CD4-positive, alpha-beta memory T cell (primary cell): ENCODE measurements at regions not wholly inside any gene's neighbourhood (a gene's known extent, or its start where the extent isn't known, plus 50 kb on each side); places are given as distances from the start of the nearest gene placed in this dataset.

ENCODE experiments used
- CTCF ChIA-PET: fragments of 350-600 bp; sonication (Branson Sonifier 250); formaldehyde crosslinking; loops from one replicate; lab custom pipeline; 2021; ENCODE audit warnings: inconsistent platforms; ENCODE audit not compliant: partially characterized antibody; lab: Charles Lee
- POLR2A ChIA-PET: fragments of 350-600 bp; sonication (Branson Sonifier 250); formaldehyde crosslinking; loops from one replicate; lab custom pipeline; 2021; ENCODE audit not compliant: partially characterized antibody; lab: Charles Lee
- DNase-seq, 5 donors: peaks; one replicate each; pipeline versions ENCODE4 v3.0.0 to v3.0.0-alpha.2; 2020 to 2022; ENCODE audit warnings: mixed read lengths in 1 of 5
- H3K27ac ChIP-seq: one replicate; pipeline ENCODE4 v1.7.0; 2013; ENCODE audit warnings: low read depth, low read length
- H3K27me3 ChIP-seq: 2 replicates; pipeline ENCODE4 v1.7.0; 2013; ENCODE audit warnings: mild to moderate bottlenecking, low read length, moderate library complexity; ENCODE audit not compliant: insufficient read depth
- H3K36me3 ChIP-seq: 2 replicates; pipeline ENCODE4 v1.7.0; 2013; ENCODE audit warnings: mild to moderate bottlenecking, low read length, moderate library complexity; ENCODE audit not compliant: insufficient read depth
- H3K4me1 ChIP-seq: 2 replicates; pipeline ENCODE4 v1.7.0; 2013; ENCODE audit warnings: mild to moderate bottlenecking, low read length, moderate library complexity; ENCODE audit not compliant: insufficient read depth
- H3K4me3 ChIP-seq, 2 donors: one replicate each; pipeline ENCODE4 v1.7.0; 2013; ENCODE audit warnings: low read length in 2 of 2, mild to moderate bottlenecking in 1 of 2
- H3K9me3 ChIP-seq, 2 donors: one replicate each; pipeline ENCODE4 v1.7.0; 2013; ENCODE audit warnings: low read length in 2 of 2, control low read depth in 1 of 2; ENCODE audit not compliant: control insufficient read depth in 1 of 2
- H3K27ac Mint-ChIP-seq, 7 donors: one replicate each; pipeline ENCODE4 v1.8.0; 2020 to 2021; ENCODE audit warnings: mixed read lengths in 7 of 7, mild to moderate bottlenecking in 6 of 7, inconsistent platforms in 3 of 7, moderate library complexity in 3 of 7
- H3K27me3 Mint-ChIP-seq, 2 donors: one replicate each; pipeline ENCODE4 v1.8.0; 2020 to 2021; ENCODE audit warnings: mixed read lengths in 2 of 2
- H3K36me3 Mint-ChIP-seq, 2 donors: one replicate each; pipeline ENCODE4 v1.8.0; 2020 to 2021; ENCODE audit warnings: mixed read lengths in 2 of 2, inconsistent platforms in 1 of 2, mild to moderate bottlenecking in 1 of 2
- H3K4me1 Mint-ChIP-seq, 4 donors: one replicate each; pipeline ENCODE4 v1.8.0; 2020 to 2021; ENCODE audit warnings: mixed read lengths in 4 of 4, mild to moderate bottlenecking in 1 of 4
- H3K4me3 Mint-ChIP-seq, 8 donors: one replicate each; pipeline ENCODE4 v1.8.0; 2020 to 2021; ENCODE audit warnings: mixed read lengths in 8 of 8, mild to moderate bottlenecking in 7 of 8, moderate library complexity in 6 of 8, inconsistent platforms in 3 of 8
- H3K9me3 Mint-ChIP-seq, 8 donors: one replicate each; pipeline ENCODE4 v1.8.0; 2020 to 2021; ENCODE audit warnings: mixed read lengths in 8 of 8, mild to moderate bottlenecking in 5 of 8, inconsistent platforms in 3 of 8, moderate library complexity in 1 of 8
- intact Hi-C: fragments of 100-400 bp; cut with micrococcal nuclease; formaldehyde crosslinking; loops from one replicate; pipeline ENCODE4 v1.15.1; 2023

GRCh38 chr5:10059980-10060379 is 189.7 kb downstream of the ATPSCKMT start:
- H3K36me3 Mint-ChIP-seq, result no peaks in the 10 kb centered on the region
- H3K4me3 Mint-ChIP-seq, result no peak overlapping the region
- no peak overlapping the region for H3K4me3 ChIP-seq
- H3K27ac Mint-ChIP-seq, result no peak overlapping the region
- ChIA-PET POLR2A (no interaction called here), CTCF (no interaction called here)
- DNase-seq, result no peak
- H3K9me3 Mint-ChIP-seq, result peaks cover 0 to 8% (median 2%) of the 10 kb centered on the region in 8 donors
- no peaks in the 10 kb centered on the region for H3K27me3 Mint-ChIP-seq
- H3K27ac ChIP-seq, result no peak overlapping the region
- H3K27me3 ChIP-seq, result no peaks in the 10 kb centered on the region
- H3K9me3 ChIP-seq, result no peaks in the 10 kb centered on the region
- H3K36me3 ChIP-seq, result no peaks in the 10 kb centered on the region
- intact Hi-C loops, result no loop called here
- no peaks in the 10 kb centered on the region for H3K4me1 Mint-ChIP-seq
- H3K4me1 ChIP-seq, result no peaks in the 10 kb centered on the region

DNA sequence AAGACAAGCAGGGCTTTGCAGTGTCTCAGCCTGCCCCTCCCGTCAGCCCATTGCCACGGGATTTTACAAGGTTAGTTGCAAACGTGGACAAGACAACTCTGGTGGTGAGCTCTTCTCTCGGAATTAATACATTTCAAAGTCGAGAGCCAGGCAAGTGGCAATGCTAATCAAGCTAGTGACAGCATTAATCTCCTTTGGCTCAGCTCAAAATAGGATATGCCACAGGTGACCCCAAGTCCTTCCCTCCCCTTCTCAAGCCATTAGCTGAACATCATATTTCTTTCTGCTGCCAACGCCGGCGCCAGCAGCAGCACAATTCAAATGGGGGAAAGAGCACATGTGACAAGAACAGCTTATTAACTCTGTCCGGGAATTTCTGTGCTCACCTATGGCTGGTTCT is 190.1 kb downstream of the ATPSCKMT start:
- no peak overlapping the region for H3K27ac ChIP-seq
- H3K36me3 ChIP-seq, result no peaks in the 10 kb centered on the region
- no peak overlapping the region for H3K4me3 ChIP-seq
- Mint-ChIP-seq H3K4me1 (no peaks in the 10 kb centered on the region), H3K9me3 (peaks cover 0 to 8% (median 2%) of the 10 kb centered on the region in 8 donors), H3K27ac (no peak overlapping the region), H3K27me3 (no peaks in the 10 kb centered on the region), H3K4me3 (no peak overlapping the region), H3K36me3 (no peaks in the 10 kb centered on the region)
- DNase-seq, result no peak
- H3K9me3 ChIP-seq, result no peaks in the 10 kb centered on the region
- no peaks in the 10 kb centered on the region for H3K4me1 ChIP-seq
- no peaks in the 10 kb centered on the region for H3K27me3 ChIP-seq
- CTCF ChIA-PET, result no interaction called here
- POLR2A ChIA-PET, result no interaction called here
- intact Hi-C loops, result no loop called here

GRCh38 chr5:10057356-10057755 is 192.3 kb downstream of the ATPSCKMT start:
- no peaks in the 10 kb centered on the region for H3K36me3 Mint-ChIP-seq
- Histone ChIP-seq H3K9me3 (peaks cover 0 to 4% of the 10 kb centered on the region in 2 donors), H3K27ac (no peak overlapping the region), H3K27me3 (no peaks in the 10 kb centered on the region), H3K4me1 (no peaks in the 10 kb centered on the region), H3K36me3 (no peaks in the 10 kb centered on the region), H3K4me3 (no peak overlapping the region)
- intact Hi-C loops, result no loop called here
- POLR2A ChIA-PET, result no interaction called here
- peaks cover 4 to 15% (median 9%) of the 10 kb centered on the region in 8 donors for H3K9me3 Mint-ChIP-seq
- DNase-seq, result no peak
- no peaks in the 10 kb centered on the region for H3K27me3 Mint-ChIP-seq
- H3K27ac Mint-ChIP-seq, result no peak overlapping the region
- H3K4me3 Mint-ChIP-seq, result peak overlapping the region in 1 of 8 donors; percentile 23
- CTCF ChIA-PET, result no interaction called here
- no peaks in the 10 kb centered on the region for H3K4me1 Mint-ChIP-seq

DNA sequence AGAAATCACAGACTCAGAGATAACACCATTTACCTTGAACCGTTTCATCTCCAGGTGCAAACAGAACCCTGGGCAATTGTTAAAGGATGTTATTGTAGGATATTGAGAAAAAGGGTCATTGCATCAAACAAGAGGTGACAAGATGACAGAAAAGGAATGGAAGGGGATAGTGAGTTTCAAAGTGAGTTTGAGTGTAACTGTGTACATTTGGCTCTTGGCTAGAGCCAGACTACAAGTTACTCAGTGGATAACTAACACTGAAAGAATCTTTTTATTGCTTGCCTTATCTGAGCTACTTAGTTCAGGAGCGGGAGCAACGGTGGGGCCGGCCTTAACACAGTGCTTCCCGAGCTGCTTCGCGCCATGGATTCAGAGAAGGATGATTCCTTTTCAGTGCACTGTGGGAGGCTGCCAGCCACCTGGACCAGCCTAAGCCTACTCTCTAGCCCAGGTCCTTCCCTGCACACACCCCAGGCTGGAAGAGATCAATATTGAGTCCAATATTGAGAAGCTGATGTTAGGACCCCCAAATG is 193.4 kb downstream of the ATPSCKMT start:
- no peak for DNase-seq
- Histone ChIP-seq H3K36me3 (no peaks in the 10 kb centered on the region), H3K4me1 (no peaks in the 10 kb centered on the region), H3K9me3 (peaks cover 0 to 7% of the 10 kb centered on the region in 2 donors), H3K27ac (no peak overlapping the region), H3K4me3 (no peak overlapping the region), H3K27me3 (no peaks in the 10 kb centered on the region)
- intact Hi-C loops, result no loop called here
- ChIA-PET CTCF (no interaction called here), POLR2A (no interaction called here)
- Mint-ChIP-seq H3K36me3 (no peaks in the 10 kb centered on the region), H3K9me3 (peaks cover 4 to 26% (median 17%) of the 10 kb centered on the region in 8 donors), H3K27me3 (no peaks in the 10 kb centered on the region), H3K4me1 (no peaks in the 10 kb centered on the region), H3K4me3 (no peak overlapping the region), H3K27ac (no peak overlapping the region)

DNA sequence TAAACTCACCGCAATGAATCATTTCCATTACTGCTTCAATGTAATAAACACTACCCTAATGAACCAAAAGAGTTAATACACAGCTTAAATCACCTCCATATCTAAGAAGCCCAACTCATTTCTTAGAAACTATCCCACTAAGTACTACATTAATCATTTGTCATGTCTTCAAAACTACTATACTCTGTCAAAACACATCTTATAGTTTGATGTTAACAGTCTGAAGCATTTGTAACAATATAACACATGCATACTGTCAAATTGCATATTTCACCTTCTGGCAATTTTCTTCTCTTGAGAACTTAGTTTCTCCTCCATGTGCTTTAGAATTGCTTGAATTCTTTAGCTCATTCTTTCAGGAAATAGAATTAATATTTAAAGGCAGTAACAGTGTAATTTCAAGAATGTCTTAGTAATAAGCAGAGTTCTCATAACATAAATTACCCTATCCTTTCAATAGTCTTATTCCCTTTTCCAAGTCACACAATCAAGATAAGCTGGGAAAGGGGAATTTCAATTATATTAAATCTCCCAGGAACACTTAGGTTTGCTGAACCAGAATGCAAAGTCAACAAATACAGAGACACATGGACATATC is 199.7 kb downstream of the ATPSCKMT start:
- Histone ChIP-seq H3K36me3 (no peaks in the 10 kb centered on the region), H3K27ac (no peak overlapping the region), H3K4me3 (no peak overlapping the region), H3K27me3 (no peaks in the 10 kb centered on the region), H3K9me3 (peaks cover 0 to 7% of the 10 kb centered on the region in 2 donors), H3K4me1 (no peaks in the 10 kb centered on the region)
- CTCF ChIA-PET, result no interaction called here
- intact Hi-C loops, result no loop called here
- H3K4me3 Mint-ChIP-seq, result no peak overlapping the region
- peaks cover 4 to 41% (median 28%) of the 10 kb centered on the region in 8 donors for H3K9me3 Mint-ChIP-seq
- no peaks in the 10 kb centered on the region for H3K4me1 Mint-ChIP-seq
- no peaks in the 10 kb centered on the region for H3K36me3 Mint-ChIP-seq
- H3K27me3 Mint-ChIP-seq, result peaks cover 0 to 2% of the 10 kb centered on the region in 2 donors
- H3K27ac Mint-ChIP-seq, result no peak overlapping the region
- DNase-seq, result no peak
- POLR2A ChIA-PET, result no interaction called here

GRCh38 chr5:10046676-10047075 is 203.0 kb downstream of the ATPSCKMT start:
- intact Hi-C loops, result no loop called here
- CTCF ChIA-PET, result no interaction called here
- no peaks in the 10 kb centered on the region for H3K36me3 Mint-ChIP-seq
- Histone ChIP-seq H3K36me3 (no peaks in the 10 kb centered on the region), H3K9me3 (no peaks in the 10 kb centered on the region), H3K4me1 (no peaks in the 10 kb centered on the region), H3K27ac (no peak overlapping the region), H3K27me3 (no peaks in the 10 kb centered on the region), H3K4me3 (no peak overlapping the region)
- POLR2A ChIA-PET, result no interaction called here
- peaks cover 0 to 2% of the 10 kb centered on the region in 2 donors for H3K27me3 Mint-ChIP-seq
- no peaks in the 10 kb centered on the region for H3K4me1 Mint-ChIP-seq
- no peak overlapping the region for H3K4me3 Mint-ChIP-seq
- peaks cover 0 to 23% (median 15%) of the 10 kb centered on the region in 8 donors for H3K9me3 Mint-ChIP-seq
- no peak overlapping the region for H3K27ac Mint-ChIP-seq
- no peak for DNase-seq

- Histone ChIP-seq H3K9me3 (no peaks in the 10 kb centered on the region), H3K4me3 (no peak overlapping the region), H3K27me3 (no peaks in the 10 kb centered on the region), H3K4me1 (no peaks in the 10 kb centered on the region), H3K27ac (no peak overlapping the region), H3K36me3 (no peaks in the 10 kb centered on the region)
- H3K4me3 Mint-ChIP-seq, result no peak overlapping the region
- H3K27ac Mint-ChIP-seq, result no peak overlapping the region
- H3K36me3 Mint-ChIP-seq, result no peaks in the 10 kb centered on the region
- ChIA-PET CTCF (no interaction called here), POLR2A (no interaction called here)
- peaks cover 0 to 2% of the 10 kb centered on the region in 2 donors for H3K27me3 Mint-ChIP-seq
- H3K4me1 Mint-ChIP-seq, result no peaks in the 10 kb centered on the region
- H3K9me3 Mint-ChIP-seq, result peaks cover 0 to 16% (median 6%) of the 10 kb centered on the region in 8 donors
- intact Hi-C loops, result no loop called here
- DNase-seq, result no peak
Measured at GRCh38 chr5:10045376-10045775, 204.3 kb downstream of the ATPSCKMT start.
